ENCODE measurements at regions not wholly inside any gene's neighbourhood (a gene's known extent, or its start where the extent isn't known, plus 50 kb on each side); places are given as distances from the start of the nearest gene placed in this dataset.

- no peak for DNase-seq
- peaks cover 3% of the 10 kb centered on the region for H3K4me1 ChIP-seq
- TF ChIP-seq, protein P1, sequence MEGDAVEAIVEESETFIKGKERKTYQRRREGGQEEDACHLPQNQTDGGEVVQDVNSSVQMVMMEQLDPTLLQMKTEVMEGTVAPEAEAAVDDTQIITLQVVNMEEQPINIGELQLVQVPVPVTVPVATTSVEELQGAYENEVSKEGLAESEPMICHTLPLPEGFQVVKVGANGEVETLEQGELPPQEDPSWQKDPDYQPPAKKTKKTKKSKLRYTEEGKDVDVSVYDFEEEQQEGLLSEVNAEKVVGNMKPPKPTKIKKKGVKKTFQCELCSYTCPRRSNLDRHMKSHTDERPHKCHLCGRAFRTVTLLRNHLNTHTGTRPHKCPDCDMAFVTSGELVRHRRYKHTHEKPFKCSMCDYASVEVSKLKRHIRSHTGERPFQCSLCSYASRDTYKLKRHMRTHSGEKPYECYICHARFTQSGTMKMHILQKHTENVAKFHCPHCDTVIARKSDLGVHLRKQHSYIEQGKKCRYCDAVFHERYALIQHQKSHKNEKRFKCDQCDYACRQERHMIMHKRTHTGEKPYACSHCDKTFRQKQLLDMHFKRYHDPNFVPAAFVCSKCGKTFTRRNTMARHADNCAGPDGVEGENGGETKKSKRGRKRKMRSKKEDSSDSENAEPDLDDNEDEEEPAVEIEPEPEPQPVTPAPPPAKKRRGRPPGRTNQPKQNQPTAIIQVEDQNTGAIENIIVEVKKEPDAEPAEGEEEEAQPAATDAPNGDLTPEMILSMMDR (IDR thresholded peaks at IDR 0.05; ENCODE audit: borderline replicate concordance) = no peak
Measured at GRCh38 chr19:30158893-30159245, 213.3 kb upstream of the ZNF536 start.

DNA sequence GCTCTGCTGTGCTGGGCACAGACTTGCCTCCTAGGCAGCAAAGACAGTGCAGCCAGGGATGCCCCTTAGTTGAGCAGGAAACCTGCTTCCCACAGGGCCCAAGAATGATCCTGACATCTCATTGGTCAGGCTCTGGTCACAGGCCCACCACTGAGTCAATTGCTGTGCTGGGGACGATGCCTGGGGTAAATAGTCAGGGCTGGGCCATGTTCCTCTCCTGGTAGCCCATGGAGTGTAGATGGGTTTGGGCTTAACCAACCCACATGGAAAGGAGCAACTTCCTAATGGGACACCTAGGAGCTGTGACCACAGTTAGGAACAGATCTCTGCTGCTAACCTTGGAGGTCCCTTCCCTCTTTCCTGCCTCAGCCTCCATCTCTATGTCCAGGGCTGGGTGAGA lies 212.5 kb upstream of the ZNF536 start:
- Histone ChIP-seq H3K4me1 (peaks cover 3% of the 10 kb centered on the region), H3K36me3 (no peaks in the 10 kb centered on the region), H3K4me3 (no peak overlapping the region), H3K9me3 (replicated peaks) (no peaks in the 10 kb centered on the region), H3K27ac (replicated peaks) (no peak overlapping the region), H3K27me3 (ENCODE audit: low read depth) (peaks cover 26% of the 10 kb centered on the region)
- DNase-seq = no peak
- TF ChIP-seq, protein P1 (IDR thresholded peaks at IDR 0.05; ENCODE audit: borderline replicate concordance) = no peak
- intact Hi-C loops (cut with micrococcal nuclease) = no loop called here

More at GRCh38 chr19:30158893-30159245, 213.3 kb upstream of the ZNF536 start:
- Histone ChIP-seq H3K36me3 (no peaks in the 10 kb centered on the region), H3K9me3 (replicated peaks) (no peaks in the 10 kb centered on the region), H3K27ac (replicated peaks) (no peak overlapping the region), H3K27me3 (ENCODE audit: low read depth) (peaks cover 26% of the 10 kb centered on the region), H3K4me3 (no peak overlapping the region)
- intact Hi-C loops (cut with micrococcal nuclease) = no loop called here

DNA sequence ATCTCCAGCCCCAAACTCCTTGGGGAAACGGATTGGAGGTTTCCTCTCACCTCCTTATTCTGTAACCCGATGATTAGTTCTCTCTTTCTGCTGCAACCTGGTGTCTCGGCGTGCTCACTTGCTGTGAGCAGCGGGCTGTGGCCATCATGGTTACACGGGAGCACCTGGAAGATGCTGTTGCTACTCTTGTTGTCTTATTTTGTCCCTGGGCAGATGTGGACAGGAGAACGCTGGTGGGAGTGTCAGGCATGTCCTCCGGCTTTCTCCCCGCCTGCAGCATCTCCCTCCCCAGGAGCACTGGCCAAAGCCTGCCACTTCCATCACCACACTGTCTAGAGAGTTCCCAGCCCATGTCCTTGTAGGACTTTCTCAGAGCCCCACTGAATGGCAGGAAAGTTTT lies 211.8 kb upstream of the ZNF536 start:
- no peak overlapping the region for H3K4me3 ChIP-seq
- H3K4me1 ChIP-seq = peaks cover 3% of the 10 kb centered on the region
- no peaks in the 10 kb centered on the region for H3K9me3 ChIP-seq (replicated peaks)
- DNase-seq = no peak
- intact Hi-C loops (cut with micrococcal nuclease) = no loop called here
- no peaks in the 10 kb centered on the region for H3K36me3 ChIP-seq
- H3K27ac ChIP-seq (replicated peaks) = no peak overlapping the region
- TF ChIP-seq, protein P1 (IDR thresholded peaks at IDR 0.05; ENCODE audit: borderline replicate concordance) = no peak
- H3K27me3 ChIP-seq (ENCODE audit: low read depth) = peaks cover 26% of the 10 kb centered on the region

DNA sequence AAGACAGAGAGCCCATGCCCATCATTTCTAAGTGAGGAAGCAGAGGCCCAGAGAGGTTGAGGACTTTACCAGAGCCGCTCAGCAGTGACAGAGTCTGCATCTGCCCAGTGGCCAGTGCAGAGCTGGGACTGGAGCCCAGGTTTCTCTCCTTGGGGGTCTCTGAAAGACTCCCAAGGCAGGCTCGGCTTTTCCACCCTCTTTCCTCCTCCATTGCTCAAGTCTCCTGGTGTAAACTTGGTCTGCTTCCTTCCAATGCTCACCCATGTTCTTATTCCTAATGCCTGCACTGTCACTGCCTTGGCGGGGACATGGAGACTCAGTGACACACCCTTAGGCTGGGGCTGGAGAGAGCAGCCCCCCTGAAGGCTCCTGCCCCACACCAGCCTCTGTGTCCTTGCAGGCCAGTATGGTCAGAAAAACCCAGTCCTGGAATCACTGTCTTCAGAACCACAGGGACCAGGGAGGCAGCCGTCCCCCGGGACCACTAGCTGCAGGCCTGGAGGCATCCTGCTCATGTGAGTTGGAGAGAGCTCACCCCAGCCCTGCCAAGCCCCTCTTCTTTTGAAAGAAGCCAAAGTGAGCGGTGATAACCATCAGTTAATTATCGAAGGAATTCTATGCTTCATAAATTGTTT lies 211.0 kb upstream of the ZNF536 start:
- Histone ChIP-seq H3K4me1 (peaks cover 3% of the 10 kb centered on the region), H3K27me3 (ENCODE audit: low read depth) (peaks cover 26% of the 10 kb centered on the region), H3K36me3 (no peaks in the 10 kb centered on the region), H3K9me3 (replicated peaks) (no peaks in the 10 kb centered on the region), H3K4me3 (no peak overlapping the region), H3K27ac (replicated peaks) (no peak overlapping the region)
- DNase-seq = no peak
- TF ChIP-seq, protein P1 (IDR thresholded peaks at IDR 0.05; ENCODE audit: borderline replicate concordance) = no peak
- intact Hi-C loops (cut with micrococcal nuclease) = no loop called here

GRCh38 chr19:30161770-30162169 lies 210.4 kb upstream of the ZNF536 start:
- TF ChIP-seq, protein P1 (IDR thresholded peaks at IDR 0.05; ENCODE audit: borderline replicate concordance) = no peak
- no peaks in the 10 kb centered on the region for H3K9me3 ChIP-seq (replicated peaks)
- no peak overlapping the region for H3K4me3 ChIP-seq
- no peak overlapping the region for H3K27ac ChIP-seq (replicated peaks)
- H3K27me3 ChIP-seq (ENCODE audit: low read depth) = peaks cover 23% of the 10 kb centered on the region
- H3K4me1 ChIP-seq = peaks cover 3% of the 10 kb centered on the region
- no peak for DNase-seq
- H3K36me3 ChIP-seq = no peaks in the 10 kb centered on the region
- intact Hi-C loops (cut with micrococcal nuclease) = no loop called here

Measured in left ventricle myocardium inferior (tissue), 1 donor.